ENCODE measurements at regions not wholly inside any gene's neighbourhood (a gene's known extent, or its start where the extent isn't known, plus 50 kb on each side); places are given as distances from the start of the nearest gene placed in this dataset.
"Not testable (repeated sequence)": the region's sequence is repeated elsewhere in the genome, so short reads cannot be mapped to it uniquely, and the experiment has no call there.

DNA sequence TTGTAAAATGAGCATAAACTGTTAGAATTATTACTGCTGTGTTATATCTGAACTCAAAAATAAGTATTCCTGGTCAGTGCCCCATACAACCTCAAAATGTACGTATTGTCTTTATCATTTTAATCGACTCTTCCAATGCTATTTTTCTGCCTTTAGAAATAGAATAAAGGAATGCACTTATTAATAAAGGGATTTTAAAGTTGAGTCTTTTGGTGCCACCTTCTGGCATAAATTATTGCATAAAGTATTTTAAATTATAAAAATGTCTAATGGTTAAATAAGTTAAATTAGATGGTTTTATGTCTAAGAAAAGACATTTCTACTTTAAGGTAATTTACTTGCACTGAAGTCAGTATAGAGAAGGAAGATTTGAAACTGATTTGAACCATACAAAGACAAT, 424.0 kb upstream of the NDST4 start:
- no peak for DNase-seq

- DNase-seq = no peak
These were observed 415.7 kb upstream of the NDST4 start for GRCh38 chr4:115529126-115529525.

DNA sequence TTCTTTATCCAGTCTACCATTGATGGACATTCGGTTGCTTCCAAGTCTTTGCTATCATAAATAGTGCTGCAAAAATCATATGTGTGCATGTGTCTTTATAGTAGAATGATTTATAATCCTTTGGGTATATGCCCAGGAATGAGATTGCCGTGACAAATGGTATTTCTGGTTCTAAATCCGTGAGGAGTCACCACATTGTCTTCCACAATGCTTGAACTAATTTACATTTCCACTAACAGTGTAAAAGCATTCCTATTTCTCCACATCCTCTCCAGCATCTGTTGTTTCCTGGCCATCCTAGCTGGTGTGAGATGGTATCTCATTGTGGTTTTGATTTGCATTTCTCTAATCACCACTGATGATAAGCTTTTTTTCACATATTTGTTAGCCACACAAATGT, 406.1 kb upstream of the NDST4 start:
- not testable (repeated sequence) for DNase-seq

GRCh38 chr4:115515772-115516171, 402.4 kb upstream of the NDST4 start:
- DNase-seq = no peak

DNA sequence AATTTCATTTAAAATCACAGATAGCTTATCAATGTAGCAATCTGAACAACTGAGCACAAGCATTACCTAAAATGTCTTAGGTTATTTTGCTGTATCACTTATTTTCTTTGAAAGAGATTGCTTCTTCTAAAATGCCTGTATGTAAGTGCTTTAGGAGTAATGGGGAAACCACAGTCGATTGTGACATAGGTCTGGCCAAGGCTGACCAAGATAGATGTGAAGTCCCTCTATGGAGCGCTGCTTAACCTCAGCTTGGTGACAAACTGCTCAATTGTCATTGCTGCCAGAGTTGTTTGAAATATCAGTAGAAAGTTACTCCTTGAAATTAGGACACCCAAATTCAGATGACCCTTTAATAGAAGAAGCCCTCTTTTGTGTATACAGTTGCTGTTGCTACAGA, 401.9 kb upstream of the NDST4 start:
- no peak for DNase-seq

GRCh38 chr4:115514675-115515074, 401.3 kb upstream of the NDST4 start:
- no peak for DNase-seq

DNA sequence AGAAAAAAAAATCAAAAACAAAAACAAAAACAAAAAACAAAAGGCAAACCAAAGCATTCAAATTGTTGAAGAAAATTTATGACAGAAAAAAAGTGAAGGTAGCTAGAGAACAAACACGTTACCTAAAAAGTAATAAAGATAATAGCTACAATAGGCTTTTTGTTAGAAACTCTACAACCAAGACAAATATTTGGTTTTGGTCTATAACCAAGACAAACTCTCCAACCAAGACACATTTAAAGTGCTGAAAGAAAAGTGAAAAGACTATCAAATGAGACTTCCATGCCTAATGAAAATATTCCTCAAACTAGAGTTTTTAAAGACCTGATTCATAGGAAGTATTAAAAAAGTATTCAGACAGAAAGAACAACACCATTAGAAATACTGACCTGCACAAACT, 391.9 kb upstream of the NDST4 start:
- no peak for DNase-seq

GRCh38 chr4:115501656-115502055, 388.2 kb upstream of the NDST4 start:
- DNase-seq = no peak

- DNase-seq = not testable (repeated sequence)
These were observed 380.4 kb upstream of the NDST4 start for GRCh38 chr4:115493770-115494169.

DNA sequence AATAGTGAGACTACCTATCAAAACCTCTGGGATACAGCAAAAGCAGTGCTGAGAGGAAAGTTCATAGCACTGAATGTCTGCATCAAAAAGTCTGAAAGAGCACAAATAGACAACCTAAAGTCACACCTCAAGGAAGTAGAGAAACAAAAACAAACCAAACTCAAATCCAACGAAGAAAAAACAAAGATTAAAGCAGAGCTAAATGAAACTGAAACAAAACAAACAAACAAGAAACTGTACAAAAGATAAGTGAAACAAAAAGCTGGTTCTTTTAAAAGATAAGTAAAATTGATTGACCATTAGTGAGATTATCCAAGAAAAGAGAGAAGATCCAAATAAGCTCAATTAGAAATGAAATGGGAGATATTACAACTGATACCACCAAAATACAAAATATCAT, 378.3 kb upstream of the NDST4 start:
- DNase-seq = no peak

GRCh38 chr4:115489279-115489678, 375.9 kb upstream of the NDST4 start:
- no peak for DNase-seq

GRCh38 chr4:115485402-115485801, 372.0 kb upstream of the NDST4 start:
- no peak for DNase-seq

- no peak for DNase-seq
These were observed 371.1 kb upstream of the NDST4 start for GRCh38 chr4:115484479-115484878.

- DNase-seq = no peak
These were observed 357.3 kb upstream of the NDST4 start for GRCh38 chr4:115470763-115471162.

- DNase-seq = not testable (repeated sequence)
These were observed 345.9 kb upstream of the NDST4 start for GRCh38 chr4:115459301-115459700.

GRCh38 chr4:115456231-115456630, 342.8 kb upstream of the NDST4 start:
- no peak for DNase-seq

- no peak for DNase-seq
These were observed 340.8 kb upstream of the NDST4 start for GRCh38 chr4:115454228-115454627.

DNA sequence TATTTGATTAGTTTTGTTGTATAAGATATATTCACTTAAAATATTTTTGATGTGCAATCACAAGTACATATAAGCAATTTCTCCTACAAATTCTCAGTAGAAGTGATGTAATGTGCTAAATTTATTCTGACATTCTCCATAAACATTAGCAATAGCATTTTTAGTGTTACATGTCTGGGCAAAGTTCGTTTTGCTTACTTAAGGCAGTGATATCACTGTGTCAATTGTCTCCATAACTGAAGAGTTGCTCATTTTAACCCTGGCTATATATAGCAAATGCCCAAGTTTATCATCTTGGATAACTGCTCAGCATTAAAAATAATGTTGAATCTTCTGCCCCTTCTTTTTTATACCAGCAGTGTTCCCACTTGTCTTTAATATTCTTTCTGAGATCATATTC, 340.0 kb upstream of the NDST4 start:
- DNase-seq = no peak

GRCh38 chr4:115452229-115452628, 338.8 kb upstream of the NDST4 start:
- not testable (repeated sequence) for DNase-seq

DNA sequence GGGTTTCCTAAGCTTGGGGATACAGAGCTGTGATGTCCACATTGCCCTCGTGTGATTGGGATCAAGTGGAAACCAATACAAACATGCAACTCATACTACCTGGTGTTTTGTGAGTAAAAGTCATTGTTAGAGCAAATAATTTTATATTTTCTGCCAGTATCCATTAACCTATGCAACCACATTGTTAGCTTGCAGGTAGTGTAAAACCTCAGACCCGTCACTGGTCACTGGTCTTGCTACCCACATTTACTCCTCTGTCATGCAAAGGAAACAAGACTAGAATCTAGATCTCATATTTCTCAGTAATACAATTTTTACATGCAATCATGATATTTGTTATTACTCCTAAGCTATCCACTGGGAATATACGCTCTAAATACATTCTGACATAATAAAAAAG, 324.3 kb upstream of the NDST4 start:
- no peak for DNase-seq

DNA sequence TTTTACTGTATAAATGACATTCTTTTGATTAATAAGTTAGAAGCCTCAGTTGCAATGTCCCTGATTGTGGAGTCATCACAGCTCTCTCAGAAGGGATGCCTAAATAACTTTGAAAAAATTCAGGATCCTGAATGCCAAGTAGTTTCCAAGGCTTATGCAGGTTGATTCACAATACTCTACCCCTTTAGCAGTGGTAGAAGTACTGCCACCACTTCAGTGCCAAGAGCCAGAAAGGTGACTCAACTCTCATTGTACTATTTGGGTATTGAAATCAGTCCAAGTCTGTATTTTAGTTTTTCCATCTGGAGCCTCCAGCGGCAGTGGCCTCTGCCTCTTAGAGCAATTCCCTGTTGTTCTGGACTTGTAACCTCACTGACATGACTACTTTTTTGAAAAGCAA, 320.1 kb upstream of the NDST4 start:
- DNase-seq = no peak

DNA sequence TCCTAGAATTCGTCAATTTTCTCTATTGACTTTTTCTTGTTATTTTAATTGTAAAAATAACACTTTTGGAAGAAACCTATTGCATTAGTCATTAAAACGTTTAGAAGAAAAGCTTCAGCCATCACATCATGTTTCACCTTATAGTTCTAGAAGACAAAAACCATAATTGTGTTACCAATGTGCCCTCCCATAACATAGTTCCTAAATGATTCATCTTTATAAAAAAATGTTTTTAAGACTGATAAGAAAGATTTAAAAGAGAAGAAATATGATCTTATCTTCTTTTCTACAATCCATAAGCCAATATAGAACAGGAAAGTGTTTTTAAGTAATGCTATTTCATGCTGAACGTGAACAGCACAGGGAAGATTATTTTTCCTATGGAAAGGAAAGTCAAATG, 316.6 kb upstream of the NDST4 start:
- DNase-seq = no peak

DNA sequence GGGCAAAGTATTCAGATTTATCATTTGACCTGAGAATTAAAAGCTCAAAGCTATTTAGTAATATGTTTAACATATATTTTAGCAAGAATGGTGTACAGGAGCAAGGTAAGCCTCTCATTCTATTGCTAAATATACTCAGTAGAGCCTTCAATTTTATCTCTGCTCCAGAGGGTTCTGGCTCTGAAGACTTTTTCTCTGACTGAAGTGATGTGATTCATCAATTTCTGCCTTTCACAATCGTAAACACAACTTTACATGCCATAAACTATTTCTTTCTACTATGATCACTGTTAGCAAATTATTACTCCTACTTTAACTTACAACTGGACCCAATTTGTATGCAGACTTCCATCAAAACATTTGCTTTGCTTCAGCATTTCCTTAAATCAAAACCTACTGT, 315.0 kb upstream of the NDST4 start:
- DNase-seq = no peak

GRCh38 chr4:115424852-115425251, 311.4 kb upstream of the NDST4 start:
- DNase-seq = no peak

DNA sequence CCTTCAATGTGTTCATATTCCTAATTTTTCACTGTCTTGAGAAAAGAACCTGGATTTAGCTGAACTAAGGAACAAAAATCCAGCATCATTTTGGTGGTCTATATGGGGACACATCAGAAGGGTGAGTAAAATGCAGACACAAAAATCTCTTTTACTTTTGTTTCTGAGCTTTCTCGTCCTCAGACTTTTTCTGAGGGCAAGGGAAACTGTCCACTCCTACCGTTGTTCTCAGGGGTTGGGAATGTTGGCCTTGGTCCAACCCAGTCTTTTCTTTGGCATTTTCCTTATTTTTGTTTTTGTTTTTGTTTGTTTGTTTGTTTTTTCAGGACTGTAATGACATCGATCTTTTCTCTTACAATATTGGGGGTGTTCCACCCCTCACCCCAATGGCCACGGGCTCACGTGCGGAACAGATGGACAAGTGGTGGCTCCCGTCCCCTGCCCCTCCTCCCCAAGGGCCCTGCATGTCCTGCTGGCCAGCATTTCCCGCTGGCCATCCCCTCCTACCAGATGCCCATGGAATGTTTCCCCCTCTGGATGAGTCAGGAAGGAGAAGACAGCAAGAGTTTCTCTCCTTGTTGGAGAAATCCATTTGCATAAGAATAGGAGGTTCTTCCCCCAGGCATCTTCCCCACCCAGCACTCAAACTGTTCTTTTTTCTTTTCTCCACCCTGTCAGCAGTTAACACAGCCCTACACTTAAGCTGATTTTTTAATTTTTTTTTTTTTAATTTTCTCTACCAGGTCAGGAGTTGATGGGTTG, 305.4 kb upstream of the NDST4 start:
- DNase-seq = no peak

Data from NCI-H524 treated with DMSO at 0.1 percent for 48 hours (cell line).